ENCODE measurements at regions not wholly inside any gene's neighbourhood (a gene's known extent, or its start where the extent isn't known, plus 50 kb on each side); places are given as distances from the start of the nearest gene placed in this dataset.

DNA sequence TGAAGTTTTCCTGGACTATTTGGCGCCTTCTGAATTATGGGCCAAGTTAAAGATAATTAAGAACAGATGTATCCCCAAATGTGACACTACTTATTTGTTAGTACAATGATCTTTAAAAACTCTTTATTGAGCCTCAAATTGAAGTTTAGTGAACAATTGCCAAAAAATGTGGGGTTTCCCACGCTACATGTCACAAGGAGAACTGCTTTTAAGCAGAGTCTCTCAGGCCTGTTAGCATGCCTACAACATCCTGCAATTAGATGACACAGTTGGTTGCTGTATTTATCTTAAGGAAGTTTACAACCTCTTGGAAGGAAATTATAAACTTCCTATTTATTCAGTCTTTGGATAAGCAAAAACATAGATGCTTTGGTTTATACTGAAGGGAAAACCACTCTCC, 733.0 kb downstream of the TNS3 start:
- Histone ChIP-seq H3K27me3 (ENCODE audit: control insufficient read depth in 4 of 4, insufficient read depth in 4 of 4, low read length in 3 of 4) (no peaks in the 10 kb centered on the region), H3K27ac (ENCODE audit: low read depth in 1 of 2, low read length in 2 of 2) (no peak overlapping the region), H3K4me1 (ENCODE audit: control insufficient read depth in 4 of 4, insufficient read depth in 4 of 4, low read length in 3 of 4) (no peaks in the 10 kb centered on the region), H3K4me3 (ENCODE audit: low read depth in 1 of 3, low read length in 3 of 3) (no peak overlapping the region), H3K36me3 (ENCODE audit: control insufficient read depth in 4 of 4, insufficient read depth in 3 of 4, low read depth in 1 of 4, low read length in 3 of 4) (no peaks in the 10 kb centered on the region), H3K9ac (ENCODE audit: low read depth in 1 of 2, low read length in 2 of 2) (no peak overlapping the region), H3K9me3 (ENCODE audit: control insufficient read depth in 4 of 4, low read length in 3 of 4) (no peaks in the 10 kb centered on the region)
- 86% methylated on average over 2 of the region's 2 CpGs for WGBS
- TF ChIP-seq, protein P1, sequence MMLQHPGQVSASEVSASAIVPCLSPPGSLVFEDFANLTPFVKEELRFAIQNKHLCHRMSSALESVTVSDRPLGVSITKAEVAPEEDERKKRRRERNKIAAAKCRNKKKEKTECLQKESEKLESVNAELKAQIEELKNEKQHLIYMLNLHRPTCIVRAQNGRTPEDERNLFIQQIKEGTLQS (IDR thresholded peaks at IDR 0.05): no peak
- TF ChIP-seq, protein P2, sequence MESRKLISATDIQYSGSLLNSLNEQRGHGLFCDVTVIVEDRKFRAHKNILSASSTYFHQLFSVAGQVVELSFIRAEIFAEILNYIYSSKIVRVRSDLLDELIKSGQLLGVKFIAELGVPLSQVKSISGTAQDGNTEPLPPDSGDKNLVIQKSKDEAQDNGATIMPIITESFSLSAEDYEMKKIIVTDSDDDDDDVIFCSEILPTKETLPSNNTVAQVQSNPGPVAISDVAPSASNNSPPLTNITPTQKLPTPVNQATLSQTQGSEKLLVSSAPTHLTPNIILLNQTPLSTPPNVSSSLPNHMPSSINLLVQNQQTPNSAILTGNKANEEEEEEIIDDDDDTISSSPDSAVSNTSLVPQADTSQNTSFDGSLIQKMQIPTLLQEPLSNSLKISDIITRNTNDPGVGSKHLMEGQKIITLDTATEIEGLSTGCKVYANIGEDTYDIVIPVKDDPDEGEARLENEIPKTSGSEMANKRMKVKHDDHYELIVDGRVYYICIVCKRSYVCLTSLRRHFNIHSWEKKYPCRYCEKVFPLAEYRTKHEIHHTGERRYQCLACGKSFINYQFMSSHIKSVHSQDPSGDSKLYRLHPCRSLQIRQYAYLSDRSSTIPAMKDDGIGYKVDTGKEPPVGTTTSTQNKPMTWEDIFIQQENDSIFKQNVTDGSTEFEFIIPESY (IDR thresholded peaks at IDR 0.05): no peak
- no peak for TF ChIP-seq NR2F2 (IDR thresholded peaks at IDR 0.05)
- TF ChIP-seq FOXA2 (IDR thresholded peaks at IDR 0.05): no peak
- TF ChIP-seq HNF4A (conservative IDR thresholded peaks at IDR 0.05): no peak
- TF ChIP-seq, protein P3, sequence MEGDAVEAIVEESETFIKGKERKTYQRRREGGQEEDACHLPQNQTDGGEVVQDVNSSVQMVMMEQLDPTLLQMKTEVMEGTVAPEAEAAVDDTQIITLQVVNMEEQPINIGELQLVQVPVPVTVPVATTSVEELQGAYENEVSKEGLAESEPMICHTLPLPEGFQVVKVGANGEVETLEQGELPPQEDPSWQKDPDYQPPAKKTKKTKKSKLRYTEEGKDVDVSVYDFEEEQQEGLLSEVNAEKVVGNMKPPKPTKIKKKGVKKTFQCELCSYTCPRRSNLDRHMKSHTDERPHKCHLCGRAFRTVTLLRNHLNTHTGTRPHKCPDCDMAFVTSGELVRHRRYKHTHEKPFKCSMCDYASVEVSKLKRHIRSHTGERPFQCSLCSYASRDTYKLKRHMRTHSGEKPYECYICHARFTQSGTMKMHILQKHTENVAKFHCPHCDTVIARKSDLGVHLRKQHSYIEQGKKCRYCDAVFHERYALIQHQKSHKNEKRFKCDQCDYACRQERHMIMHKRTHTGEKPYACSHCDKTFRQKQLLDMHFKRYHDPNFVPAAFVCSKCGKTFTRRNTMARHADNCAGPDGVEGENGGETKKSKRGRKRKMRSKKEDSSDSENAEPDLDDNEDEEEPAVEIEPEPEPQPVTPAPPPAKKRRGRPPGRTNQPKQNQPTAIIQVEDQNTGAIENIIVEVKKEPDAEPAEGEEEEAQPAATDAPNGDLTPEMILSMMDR (IDR thresholded peaks at IDR 0.05; ENCODE audit: low read depth, low read length, missing input control): no peak
- no peak for TF ChIP-seq HNF4G (IDR thresholded peaks at IDR 0.05)
- TF ChIP-seq, protein P4, sequence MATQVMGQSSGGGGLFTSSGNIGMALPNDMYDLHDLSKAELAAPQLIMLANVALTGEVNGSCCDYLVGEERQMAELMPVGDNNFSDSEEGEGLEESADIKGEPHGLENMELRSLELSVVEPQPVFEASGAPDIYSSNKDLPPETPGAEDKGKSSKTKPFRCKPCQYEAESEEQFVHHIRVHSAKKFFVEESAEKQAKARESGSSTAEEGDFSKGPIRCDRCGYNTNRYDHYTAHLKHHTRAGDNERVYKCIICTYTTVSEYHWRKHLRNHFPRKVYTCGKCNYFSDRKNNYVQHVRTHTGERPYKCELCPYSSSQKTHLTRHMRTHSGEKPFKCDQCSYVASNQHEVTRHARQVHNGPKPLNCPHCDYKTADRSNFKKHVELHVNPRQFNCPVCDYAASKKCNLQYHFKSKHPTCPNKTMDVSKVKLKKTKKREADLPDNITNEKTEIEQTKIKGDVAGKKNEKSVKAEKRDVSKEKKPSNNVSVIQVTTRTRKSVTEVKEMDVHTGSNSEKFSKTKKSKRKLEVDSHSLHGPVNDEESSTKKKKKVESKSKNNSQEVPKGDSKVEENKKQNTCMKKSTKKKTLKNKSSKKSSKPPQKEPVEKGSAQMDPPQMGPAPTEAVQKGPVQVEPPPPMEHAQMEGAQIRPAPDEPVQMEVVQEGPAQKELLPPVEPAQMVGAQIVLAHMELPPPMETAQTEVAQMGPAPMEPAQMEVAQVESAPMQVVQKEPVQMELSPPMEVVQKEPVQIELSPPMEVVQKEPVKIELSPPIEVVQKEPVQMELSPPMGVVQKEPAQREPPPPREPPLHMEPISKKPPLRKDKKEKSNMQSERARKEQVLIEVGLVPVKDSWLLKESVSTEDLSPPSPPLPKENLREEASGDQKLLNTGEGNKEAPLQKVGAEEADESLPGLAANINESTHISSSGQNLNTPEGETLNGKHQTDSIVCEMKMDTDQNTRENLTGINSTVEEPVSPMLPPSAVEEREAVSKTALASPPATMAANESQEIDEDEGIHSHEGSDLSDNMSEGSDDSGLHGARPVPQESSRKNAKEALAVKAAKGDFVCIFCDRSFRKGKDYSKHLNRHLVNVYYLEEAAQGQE (IDR thresholded peaks at IDR 0.05): no peak
- TF ChIP-seq JUND (IDR thresholded peaks at IDR 0.05): no peak
- TF ChIP-seq SP1 (IDR thresholded peaks at IDR 0.05): no peak
- TF ChIP-seq EGR1 (IDR thresholded peaks at IDR 0.05; ENCODE audit: low read depth in 2 of 2): no peak
- TF ChIP-seq RXRA (IDR thresholded peaks at IDR 0.05): no peak
- no peak for DNase-seq (ENCODE audit: low spot score)

DNA sequence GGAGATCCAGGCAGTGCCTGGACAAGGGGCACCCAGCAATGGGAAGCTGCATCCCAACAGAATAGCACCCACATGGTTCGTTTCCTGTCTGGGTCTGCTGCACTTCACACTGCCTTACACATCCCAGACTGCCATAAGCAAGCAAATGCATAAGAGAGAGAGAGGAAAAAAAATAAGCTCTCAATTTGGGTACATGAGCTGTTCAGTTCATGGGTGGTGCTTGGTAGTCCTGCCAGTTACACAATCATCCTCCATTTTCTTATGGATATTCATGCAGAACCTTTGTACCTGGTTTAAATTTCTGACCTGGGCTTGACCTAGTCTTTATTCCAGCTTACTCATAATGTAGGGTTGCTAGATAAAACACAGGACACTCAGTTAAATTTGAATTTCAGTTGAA, 733.6 kb downstream of the TNS3 start:
- 98% methylated on average over 1 of the region's 1 CpG for WGBS
- TF ChIP-seq, protein P1 (IDR thresholded peaks at IDR 0.05): no peak
- TF ChIP-seq GABPA (IDR thresholded peaks at IDR 0.05 in 1 of 2, conservative IDR thresholded peaks at IDR 0.05 in 1 of 2) (no peak), SP1 (IDR thresholded peaks at IDR 0.05) (no peak), TAF1 (conservative IDR thresholded peaks at IDR 0.05) (no peak), RAD21 (IDR thresholded peaks at IDR 0.05) (no peak), YY1 (IDR thresholded peaks at IDR 0.05) (no peak), NR2F2 (IDR thresholded peaks at IDR 0.05) (no peak), HNF4G (IDR thresholded peaks at IDR 0.05) (no peak), FOXA1 (IDR thresholded peaks at IDR 0.05) (no peak), FOXA2 (IDR thresholded peaks at IDR 0.05) (no peak)
- TF ChIP-seq, protein P3 (IDR thresholded peaks at IDR 0.05; ENCODE audit: low read depth, low read length, missing input control): no peak
- TF ChIP-seq, protein P2 (IDR thresholded peaks at IDR 0.05): no peak

More for the DNA sequence above, 733.6 kb downstream of the TNS3 start:
- Histone ChIP-seq H3K4me3 (ENCODE audit: low read depth in 1 of 3, low read length in 3 of 3) (no peak overlapping the region), H3K27ac (ENCODE audit: low read depth in 1 of 2, low read length in 2 of 2) (no peak overlapping the region), H3K4me1 (ENCODE audit: control insufficient read depth in 4 of 4, insufficient read depth in 4 of 4, low read length in 3 of 4) (no peaks in the 10 kb centered on the region), H3K9ac (ENCODE audit: low read depth in 1 of 2, low read length in 2 of 2) (no peak overlapping the region), H3K9me3 (ENCODE audit: control insufficient read depth in 4 of 4, low read length in 3 of 4) (no peaks in the 10 kb centered on the region), H3K27me3 (ENCODE audit: control insufficient read depth in 4 of 4, insufficient read depth in 4 of 4, low read length in 3 of 4) (no peaks in the 10 kb centered on the region), H3K36me3 (ENCODE audit: control insufficient read depth in 4 of 4, insufficient read depth in 3 of 4, low read depth in 1 of 4, low read length in 3 of 4) (no peaks in the 10 kb centered on the region)
- DNase-seq (ENCODE audit: low spot score): no peak

Data from liver (tissue), 8 donors.